ENCODE measurements at regions not wholly inside any gene's neighbourhood (a gene's known extent, or its start where the extent isn't known, plus 50 kb on each side); places are given as distances from the start of the nearest gene placed in this dataset.

GRCh38 chr2:144679942-144680341, 160.0 kb upstream of the ZEB2 start:
- DNase-seq: no peak

GRCh38 chr2:144678736-144679135, 158.8 kb upstream of the ZEB2 start:
- no peak for DNase-seq

GRCh38 chr2:144675731-144676130, 155.8 kb upstream of the ZEB2 start:
- DNase-seq: no peak

GRCh38 chr2:144675331-144675730, 155.4 kb upstream of the ZEB2 start:
- no peak for DNase-seq

GRCh38 chr2:144674071-144674470, 154.2 kb upstream of the ZEB2 start:
- DNase-seq: no peak

GRCh38 chr2:144673456-144673855, 153.5 kb upstream of the ZEB2 start:
- DNase-seq: peak; percentile 63 to 88 (median 80)

GRCh38 chr2:144671695-144672455, 152.0 kb upstream of the ZEB2 start:
- peak; percentile 83 to 92 (median 85) for DNase-seq

- DNase-seq: peak; percentile 39 to 86 (median 69)
These were observed 150.8 kb upstream of the ZEB2 start for GRCh38 chr2:144670738-144671137.

- DNase-seq: peak in 2 of 3 donors; percentile 35 to 40
These were observed 150.2 kb upstream of the ZEB2 start for GRCh38 chr2:144670080-144670479.

GRCh38 chr2:144669196-144669987, 149.5 kb upstream of the ZEB2 start:
- no peak for DNase-seq

- DNase-seq: no peak
These were observed 148.7 kb upstream of the ZEB2 start for GRCh38 chr2:144668493-144669110.

- DNase-seq: peak; percentile 43 to 74 (median 71)
These were observed 146.1 kb upstream of the ZEB2 start for GRCh38 chr2:144666032-144666431.

GRCh38 chr2:144663207-144663606, 143.3 kb upstream of the ZEB2 start:
- peak; percentile 67 to 90 (median 86) for DNase-seq

GRCh38 chr2:144660518-144661316, 140.8 kb upstream of the ZEB2 start:
- DNase-seq: peak; percentile 72 to 92 (median 88)

- peak; percentile 95 to 99 (median 97) for DNase-seq
These were observed 139.9 kb upstream of the ZEB2 start for GRCh38 chr2:144659731-144660275.

- peak in 1 of 3 donors; percentile 53 for DNase-seq
These were observed 134.6 kb upstream of the ZEB2 start for GRCh38 chr2:144654523-144654922.

- no peak for DNase-seq
These were observed 131.0 kb upstream of the ZEB2 start for GRCh38 chr2:144650907-144651306.

GRCh38 chr2:144648837-144649465, 129.0 kb upstream of the ZEB2 start:
- no peak for DNase-seq

- peak; percentile 37 to 69 (median 66) for DNase-seq
These were observed 125.3 kb upstream of the ZEB2 start for GRCh38 chr2:144645083-144645778.

GRCh38 chr2:144644549-144644948, 124.6 kb upstream of the ZEB2 start:
- DNase-seq: no peak

Data from suppressor macrophage treated with lipopolysaccharide for 1 hour (primary cell).